ENCODE measurements at regions not wholly inside any gene's neighbourhood (a gene's known extent, or its start where the extent isn't known, plus 50 kb on each side); places are given as distances from the start of the nearest gene placed in this dataset.

DNA sequence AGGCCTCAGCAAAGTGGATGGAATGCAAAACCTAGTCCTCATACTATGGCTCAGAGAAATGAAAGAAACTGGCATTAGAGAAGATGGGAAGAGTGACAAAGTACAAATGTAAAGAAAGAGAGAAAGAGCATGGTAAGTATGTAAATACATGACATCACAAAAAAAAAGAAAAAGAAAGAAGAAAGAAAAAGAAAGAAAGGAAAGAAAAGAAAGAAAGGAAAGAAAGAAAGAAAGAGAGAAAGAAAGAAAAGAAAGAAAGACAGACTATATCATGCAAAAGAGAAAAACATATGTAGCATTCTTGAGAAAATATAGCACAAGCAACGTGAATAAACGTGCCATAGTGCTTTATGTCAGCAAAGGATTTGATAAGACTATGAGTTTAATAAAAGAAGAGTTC lies 76.1 kb upstream of the CACHD1 start:
- Mint-ChIP-seq H3K27ac (no peak overlapping the region), H3K4me3 (no peak overlapping the region), H3K4me1 (peaks cover 7% of the 10 kb centered on the region), H3K9me3 (peaks cover 8% of the 10 kb centered on the region), H3K27me3 (ENCODE audit: insufficient read depth) (peaks cover 1% of the 10 kb centered on the region), H3K36me3 (ENCODE audit: low read depth) (no peaks in the 10 kb centered on the region)
- no peak overlapping the region for H3K4me3 ChIP-seq (ENCODE audit: low read length)
- no peaks in the 10 kb centered on the region for H3K4me1 ChIP-seq (ENCODE audit: control insufficient read depth, insufficient read depth, low read length)
- no peaks in the 10 kb centered on the region for H3K36me3 ChIP-seq (ENCODE audit: control insufficient read depth, insufficient read depth, low read length)
- WGBS, 2 experiments (ENCODE audit: insufficient coverage in 1 of 2, insufficient read length in 1 of 2), result 85 to 93% methylated on average over 2 of the region's 2 CpGs
- no peak overlapping the region for H3K9ac ChIP-seq (ENCODE audit: extremely low read depth, low read length, poor library complexity, severe bottlenecking)
- DNase-seq, result no peak
- H3K9me3 ChIP-seq (ENCODE audit: control insufficient read depth, low read length), result no peaks in the 10 kb centered on the region
- no peaks in the 10 kb centered on the region for H3K27me3 ChIP-seq (ENCODE audit: control insufficient read depth, insufficient read depth, low read length, poor library complexity, severe bottlenecking)
- no peak overlapping the region for H3K27ac ChIP-seq (ENCODE audit: low read depth, low read length)
- TF ChIP-seq, protein P1, sequence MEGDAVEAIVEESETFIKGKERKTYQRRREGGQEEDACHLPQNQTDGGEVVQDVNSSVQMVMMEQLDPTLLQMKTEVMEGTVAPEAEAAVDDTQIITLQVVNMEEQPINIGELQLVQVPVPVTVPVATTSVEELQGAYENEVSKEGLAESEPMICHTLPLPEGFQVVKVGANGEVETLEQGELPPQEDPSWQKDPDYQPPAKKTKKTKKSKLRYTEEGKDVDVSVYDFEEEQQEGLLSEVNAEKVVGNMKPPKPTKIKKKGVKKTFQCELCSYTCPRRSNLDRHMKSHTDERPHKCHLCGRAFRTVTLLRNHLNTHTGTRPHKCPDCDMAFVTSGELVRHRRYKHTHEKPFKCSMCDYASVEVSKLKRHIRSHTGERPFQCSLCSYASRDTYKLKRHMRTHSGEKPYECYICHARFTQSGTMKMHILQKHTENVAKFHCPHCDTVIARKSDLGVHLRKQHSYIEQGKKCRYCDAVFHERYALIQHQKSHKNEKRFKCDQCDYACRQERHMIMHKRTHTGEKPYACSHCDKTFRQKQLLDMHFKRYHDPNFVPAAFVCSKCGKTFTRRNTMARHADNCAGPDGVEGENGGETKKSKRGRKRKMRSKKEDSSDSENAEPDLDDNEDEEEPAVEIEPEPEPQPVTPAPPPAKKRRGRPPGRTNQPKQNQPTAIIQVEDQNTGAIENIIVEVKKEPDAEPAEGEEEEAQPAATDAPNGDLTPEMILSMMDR (conservative IDR thresholded peaks at IDR 0.05), result no peak

DNA sequence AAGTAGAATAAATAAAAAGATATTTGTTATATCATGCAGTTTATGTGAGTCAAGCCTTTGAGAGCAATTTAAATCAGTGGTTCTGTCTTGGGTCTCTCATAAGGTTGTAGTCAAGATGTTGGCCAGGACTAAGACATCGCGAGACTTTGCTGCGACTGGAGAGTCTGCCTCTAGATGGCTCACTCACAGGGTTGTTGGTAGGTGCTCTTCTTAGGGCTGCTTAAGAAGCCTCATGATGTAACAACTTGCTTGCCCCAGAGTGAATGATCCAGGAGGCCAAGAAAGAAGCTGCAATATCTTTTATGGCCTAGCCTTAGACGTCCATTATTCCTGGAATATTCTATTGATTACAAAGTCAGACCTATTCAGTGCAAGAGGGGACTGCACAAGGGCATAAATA lies 73.1 kb upstream of the CACHD1 start:
- H3K9ac ChIP-seq (ENCODE audit: extremely low read depth, low read length, poor library complexity, severe bottlenecking), result no peak overlapping the region
- H3K27me3 Mint-ChIP-seq (ENCODE audit: insufficient read depth), result peaks cover 17% of the 10 kb centered on the region
- 75 to 98% methylated on average over 4 of the region's 4 CpGs for WGBS, 2 experiments (ENCODE audit: insufficient coverage in 1 of 2, insufficient read length in 1 of 2)
- H3K36me3 ChIP-seq (ENCODE audit: control insufficient read depth, insufficient read depth, low read length), result no peaks in the 10 kb centered on the region
- peak; percentile 73 for DNase-seq
- no peak overlapping the region for H3K27ac ChIP-seq (ENCODE audit: low read depth, low read length)
- H3K27me3 ChIP-seq (ENCODE audit: control insufficient read depth, insufficient read depth, low read length, poor library complexity, severe bottlenecking), result peaks cover 17% of the 10 kb centered on the region
- no peak overlapping the region for H3K4me3 Mint-ChIP-seq
- peaks cover 12% of the 10 kb centered on the region for H3K4me1 Mint-ChIP-seq
- TF ChIP-seq, protein P1 (conservative IDR thresholded peaks at IDR 0.05), result peak; percentile 66
- H3K27ac Mint-ChIP-seq, result no peak overlapping the region
- H3K4me1 ChIP-seq (ENCODE audit: control insufficient read depth, insufficient read depth, low read length), result no peaks in the 10 kb centered on the region
- H3K9me3 Mint-ChIP-seq, result no peaks in the 10 kb centered on the region
- no peak overlapping the region for H3K4me3 ChIP-seq (ENCODE audit: low read length)
- no peaks in the 10 kb centered on the region for H3K36me3 Mint-ChIP-seq (ENCODE audit: low read depth)
- H3K9me3 ChIP-seq (ENCODE audit: control insufficient read depth, low read length), result no peaks in the 10 kb centered on the region

DNA sequence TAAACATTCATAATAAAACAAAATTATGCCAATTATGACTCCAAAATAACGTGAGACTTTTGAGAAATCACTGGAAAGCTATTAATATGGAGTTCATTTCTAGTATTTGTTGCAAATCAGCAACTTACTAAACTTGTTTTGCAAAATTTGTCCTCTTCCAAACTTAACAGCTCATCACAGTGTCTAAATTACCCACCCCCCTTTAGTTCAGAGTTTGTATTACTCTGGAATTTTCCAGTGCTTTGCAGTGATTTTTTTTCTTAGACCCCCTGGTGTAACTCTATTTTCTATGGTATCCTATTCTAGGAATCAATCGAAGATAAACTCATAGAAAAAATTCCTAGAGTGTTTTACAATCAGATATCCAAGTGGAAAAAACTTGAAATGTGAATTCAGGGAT lies 72.4 kb upstream of the CACHD1 start:
- Histone ChIP-seq H3K4me3 (ENCODE audit: low read length) (no peak overlapping the region), H3K9ac (ENCODE audit: extremely low read depth, low read length, poor library complexity, severe bottlenecking) (no peak overlapping the region), H3K27ac (ENCODE audit: low read depth, low read length) (no peak overlapping the region), H3K27me3 (ENCODE audit: control insufficient read depth, insufficient read depth, low read length, poor library complexity, severe bottlenecking) (peaks cover 17% of the 10 kb centered on the region), H3K9me3 (ENCODE audit: control insufficient read depth, low read length) (no peaks in the 10 kb centered on the region), H3K36me3 (ENCODE audit: control insufficient read depth, insufficient read depth, low read length) (no peaks in the 10 kb centered on the region), H3K4me1 (ENCODE audit: control insufficient read depth, insufficient read depth, low read length) (no peaks in the 10 kb centered on the region)
- no peak overlapping the region for H3K4me3 Mint-ChIP-seq
- peaks cover 6% of the 10 kb centered on the region for H3K4me1 Mint-ChIP-seq
- H3K36me3 Mint-ChIP-seq (ENCODE audit: low read depth), result no peaks in the 10 kb centered on the region
- H3K9me3 Mint-ChIP-seq, result no peaks in the 10 kb centered on the region
- TF ChIP-seq, protein P1 (conservative IDR thresholded peaks at IDR 0.05), result no peak
- peaks cover 22% of the 10 kb centered on the region for H3K27me3 Mint-ChIP-seq (ENCODE audit: insufficient read depth)
- DNase-seq, result no peak
- H3K27ac Mint-ChIP-seq, result no peak overlapping the region
- WGBS, 2 experiments (ENCODE audit: insufficient coverage in 1 of 2, insufficient read length in 1 of 2), result 100% methylated on average over 2 of the region's 2 CpGs; no CpG with 5 or more reads in 1 of the 2 experiments

All from endodermal cell (in vitro differentiated cells).